Hepatocyte (in vitro differentiated cells): ENCODE measurements at regions not wholly inside any gene's neighbourhood (a gene's known extent, or its start where the extent isn't known, plus 50 kb on each side); places are given as distances from the start of the nearest gene placed in this dataset.

Experiments used
- CTCF ChIP-seq: fragments of 200-600 bp; sonication (generic); IDR thresholded peaks from 2 replicates; pipeline ENCODE4 v1.5.1; 2016; ENCODE audit warnings: antibody characterized with exemption, mild to moderate bottlenecking; ENCODE audit not compliant: poor library complexity
- EZH2 ChIP-seq: fragments of 200-600 bp; sonication (generic); IDR thresholded peaks from 2 replicates; pipeline ENCODE4 v1.6.1; 2016; ENCODE audit warnings: antibody characterized with exemption, mild to moderate bottlenecking, borderline replicate concordance
- EZH2phosphoT487 ChIP-seq: fragments of 200-600 bp; sonication (generic); IDR thresholded peaks from one replicate; pipeline ENCODE4 v1.6.1; 2018; ENCODE audit warnings: antibody characterized with exemption, mild to moderate bottlenecking, low read depth, moderate library complexity; ENCODE audit not compliant: unreplicated experiment, severe bottlenecking

- TF ChIP-seq CTCF (no peak), EZH2 (no peak), EZH2phosphoT487 (no peak)
Observed at GRCh38 chr1:88062650-88063153, 621.4 kb upstream of the PKN2 start.
